GM12892 (cell line): ENCODE measurements at regions not wholly inside any gene's neighbourhood (a gene's known extent, or its start where the extent isn't known, plus 50 kb on each side); places are given as distances from the start of the nearest gene placed in this dataset.

Experiments
- POLR2A ChIP-seq: IDR thresholded peaks from 2 replicates; pipeline ENCODE4 v1.6.1; 2011; ENCODE audit warnings: low read depth, low read length, control low read depth
- POLR2AphosphoS5 ChIP-seq: IDR thresholded peaks from 2 replicates; pipeline ENCODE4 v1.6.1; 2011; ENCODE audit warnings: low read depth, low read length, control low read depth
- TAF1 ChIP-seq: IDR thresholded peaks from 2 replicates; pipeline ENCODE4 v1.6.1; 2011; ENCODE audit warnings: low read depth, mild to moderate bottlenecking, control low read depth, low read length, borderline replicate concordance

GRCh38 chr20:4516876-4517275, 169.4 kb upstream of the PRNP start:
- TF ChIP-seq POLR2A: no peak
- TF ChIP-seq POLR2AphosphoS5: no peak
- TF ChIP-seq TAF1: no peak
